NK-92 treated with Interleukin-12 subunit alpha and Interleukin-12 subunit beta, amount 100 ng/mL, for 24 hours (cell line): ENCODE measurements at regions not wholly inside any gene's neighbourhood (a gene's known extent, or its start where the extent isn't known, plus 50 kb on each side); places are given as distances from the start of the nearest gene placed in this dataset.

ENCODE experiments used
- DNase-seq: peaks from one replicate; lab custom pipeline; 2025; lab: John Stamatoyannopoulos, UW

DNA sequence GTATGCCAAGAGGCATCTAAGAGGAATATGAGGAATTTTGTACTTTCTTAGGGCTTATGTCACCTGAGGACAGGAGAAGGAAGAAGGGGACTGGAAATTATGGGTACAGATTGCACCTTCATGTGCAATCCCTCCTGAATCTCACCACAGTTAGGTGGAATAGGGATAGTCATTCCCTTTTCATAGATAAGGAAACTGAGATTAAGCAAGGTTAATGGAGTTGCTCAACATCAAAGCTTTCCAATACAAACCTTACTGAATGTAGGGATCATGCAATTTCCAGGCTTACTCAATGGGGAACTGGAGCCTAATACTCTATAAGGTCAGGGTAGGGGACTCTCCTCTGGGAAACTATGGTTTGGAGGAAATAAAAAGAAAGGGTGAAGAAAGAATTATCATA is 133.0 kb downstream of the C11orf87 start:
- DNase-seq = no peak

- DNase-seq = no peak
These were observed 142.3 kb downstream of the C11orf87 start for GRCh38 chr11:109564241-109564640.

DNA sequence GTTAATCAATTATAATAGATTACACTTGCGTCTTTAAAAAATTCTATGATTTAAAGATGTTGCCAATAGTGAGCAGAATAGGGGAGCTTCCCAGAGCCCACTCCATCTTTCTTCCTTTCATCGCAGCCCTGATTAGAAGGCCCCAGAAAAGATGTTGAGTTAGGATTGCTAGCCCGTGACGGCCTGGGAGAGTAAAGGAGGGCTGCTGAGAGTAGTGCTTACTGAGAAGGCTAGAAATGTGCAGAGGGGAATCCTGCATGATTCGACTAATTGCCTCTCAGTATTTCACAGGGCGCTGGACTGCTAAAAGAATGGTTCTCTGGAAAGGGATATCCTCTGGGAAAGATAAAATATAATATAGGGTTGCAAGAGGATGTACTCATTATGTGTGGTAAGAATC is 160.5 kb downstream of the C11orf87 start:
- DNase-seq = no peak

- DNase-seq = no peak
These were observed 162.3 kb downstream of the C11orf87 start for GRCh38 chr11:109584001-109584972.

DNA sequence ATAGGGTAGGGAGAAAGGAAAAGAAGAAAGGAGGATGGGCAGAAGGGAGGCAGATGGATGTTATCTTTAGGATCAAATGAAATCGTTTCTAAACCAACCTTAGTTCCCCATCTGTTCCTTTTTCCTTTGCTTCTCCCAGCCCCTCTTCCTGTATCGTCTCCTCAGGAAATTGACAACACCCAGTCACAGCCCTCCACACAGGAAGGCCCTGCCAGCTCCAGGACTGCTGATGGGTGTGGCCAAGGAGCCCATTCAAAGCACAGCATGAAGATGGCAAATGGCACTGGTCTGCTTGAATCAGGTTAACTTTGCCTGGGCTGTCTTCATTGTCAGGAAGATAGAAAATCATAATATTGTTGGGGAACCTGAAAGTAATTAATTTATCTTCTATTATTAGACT is 164.8 kb downstream of the C11orf87 start:
- DNase-seq = no peak

GRCh38 chr11:109590782-109591181 is 168.8 kb downstream of the C11orf87 start:
- DNase-seq = no peak

DNA sequence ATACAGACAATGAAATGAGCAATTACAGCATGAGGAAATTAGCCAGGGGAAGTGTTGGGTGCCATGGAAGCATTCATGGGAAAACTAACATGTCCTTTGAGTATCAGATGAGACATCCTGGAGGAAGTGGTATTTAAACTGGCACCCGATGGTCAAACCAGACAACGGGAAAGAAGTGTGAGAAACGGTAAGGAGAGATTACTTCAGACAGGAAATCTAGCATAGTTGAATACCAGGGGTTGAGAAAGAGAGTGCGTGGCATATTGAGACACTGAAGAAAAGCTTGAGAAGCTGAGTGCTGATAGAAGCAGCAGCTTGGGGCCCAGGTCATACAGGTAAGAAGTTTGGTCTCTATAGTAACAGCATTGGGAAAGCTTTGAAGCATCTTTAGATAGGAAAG is 175.3 kb downstream of the C11orf87 start:
- no peak for DNase-seq

GRCh38 chr11:109604481-109605400 is 182.8 kb downstream of the C11orf87 start:
- no peak for DNase-seq

- DNase-seq = no peak
These were observed 184.3 kb downstream of the C11orf87 start for GRCh38 chr11:109606256-109606655.

GRCh38 chr11:109609454-109610185 is 187.6 kb downstream of the C11orf87 start:
- no peak for DNase-seq

DNA sequence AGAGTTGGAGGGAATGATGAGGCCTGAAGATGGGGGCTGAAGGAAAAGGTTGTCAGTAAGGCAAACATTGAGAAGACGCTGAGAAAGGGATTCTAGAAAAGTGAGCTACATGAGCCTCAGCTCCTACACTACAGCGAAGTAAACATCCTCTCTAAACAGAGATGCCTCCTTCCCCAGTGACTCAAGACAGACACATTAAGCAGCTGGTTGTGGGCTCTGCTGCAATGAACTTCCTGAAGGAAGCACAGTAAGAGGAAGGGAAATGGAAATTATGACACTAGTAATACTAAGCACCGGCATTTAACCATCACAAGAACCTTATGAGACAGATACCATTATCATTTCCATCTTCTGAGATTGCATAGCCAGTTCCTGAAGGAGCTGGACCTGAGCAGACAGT is 190.5 kb downstream of the C11orf87 start:
- DNase-seq = no peak

- no peak for DNase-seq
These were observed 197.5 kb downstream of the C11orf87 start for GRCh38 chr11:109619498-109619897.

GRCh38 chr11:109629734-109630133 is 207.7 kb downstream of the C11orf87 start:
- no peak for DNase-seq

GRCh38 chr11:109641549-109641948 is 219.6 kb downstream of the C11orf87 start:
- DNase-seq = no peak

DNA sequence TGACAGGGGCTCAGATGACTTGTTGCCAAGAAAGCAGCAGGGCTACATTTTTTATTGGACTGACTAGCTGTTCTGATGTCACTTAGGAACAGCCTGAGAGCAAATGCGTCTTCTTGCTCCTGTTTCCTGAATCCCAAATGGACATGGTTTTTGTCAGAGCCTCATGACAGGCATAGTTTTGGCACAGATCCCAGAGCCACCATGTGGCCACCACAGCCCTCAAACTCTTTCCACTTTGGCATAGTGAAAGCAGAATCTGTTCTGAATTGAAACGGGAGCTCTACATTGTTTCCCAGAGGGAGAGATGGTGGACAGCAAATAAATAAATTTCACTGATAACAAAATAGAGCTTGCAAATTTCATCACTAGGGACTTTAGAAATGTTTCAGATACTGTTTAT is 222.2 kb downstream of the C11orf87 start:
- no peak for DNase-seq

DNA sequence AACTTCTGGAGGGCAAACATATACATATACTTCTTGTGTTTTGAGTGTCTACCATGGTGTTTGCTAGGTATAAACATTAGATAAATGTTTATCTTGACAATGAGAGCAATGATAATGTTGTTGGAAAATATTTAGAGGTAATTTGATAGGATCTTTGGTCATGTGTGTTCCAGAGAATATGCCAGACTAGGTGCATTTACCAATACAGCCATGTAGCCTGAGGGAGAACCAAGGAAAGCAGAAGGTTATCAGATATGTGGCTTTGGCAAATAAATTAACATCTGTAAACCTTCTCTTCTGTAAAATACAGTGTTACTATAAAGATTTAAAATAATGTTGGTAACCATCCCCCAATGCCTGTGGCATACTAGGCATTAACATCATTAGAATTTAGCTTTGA is 226.8 kb downstream of the C11orf87 start:
- no peak for DNase-seq

- DNase-seq = no peak
These were observed 232.1 kb downstream of the C11orf87 start for GRCh38 chr11:109654091-109654490.

DNA sequence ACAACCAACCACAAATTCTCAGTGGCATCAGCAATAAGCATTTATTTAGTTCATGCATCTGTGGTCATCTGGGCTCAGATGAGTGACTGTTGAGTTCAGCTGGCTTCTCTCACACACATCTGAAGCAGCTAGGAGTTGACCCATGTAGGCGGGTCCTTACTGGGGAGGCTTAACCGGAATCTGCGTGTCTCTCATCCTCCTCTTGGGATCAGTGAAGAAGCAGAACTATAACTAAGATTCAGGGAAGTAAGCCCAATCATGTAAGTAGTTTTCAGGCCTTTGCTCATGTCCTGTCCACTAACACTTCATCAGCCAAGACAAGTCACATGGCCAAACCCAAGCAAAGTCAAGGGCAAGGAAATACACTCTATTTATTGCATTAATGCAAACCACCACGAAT is 236.2 kb downstream of the C11orf87 start:
- DNase-seq = no peak

- no peak for DNase-seq
These were observed 245.7 kb downstream of the C11orf87 start for GRCh38 chr11:109667719-109668118.

GRCh38 chr11:109668973-109669634 is 247.1 kb downstream of the C11orf87 start:
- DNase-seq = no peak

DNA sequence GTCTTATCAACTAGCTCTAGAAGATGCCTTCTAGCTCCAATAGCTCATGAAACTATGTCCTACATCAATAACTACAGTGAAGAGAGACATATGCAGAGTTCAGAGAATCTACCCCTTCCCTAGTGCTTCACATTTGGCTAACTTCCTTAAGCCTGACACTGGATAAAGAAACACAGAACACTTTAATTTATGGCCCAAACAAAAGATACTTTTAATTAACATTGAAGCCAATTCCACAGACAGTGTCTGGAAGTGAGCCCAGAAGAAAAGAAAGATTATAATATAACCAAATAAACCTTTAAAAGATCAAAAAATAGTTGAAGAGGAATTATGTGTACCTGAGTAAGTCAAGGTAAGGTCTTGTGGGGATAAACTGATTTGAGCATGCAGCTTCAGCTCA is 255.2 kb downstream of the C11orf87 start:
- DNase-seq = no peak

DNA sequence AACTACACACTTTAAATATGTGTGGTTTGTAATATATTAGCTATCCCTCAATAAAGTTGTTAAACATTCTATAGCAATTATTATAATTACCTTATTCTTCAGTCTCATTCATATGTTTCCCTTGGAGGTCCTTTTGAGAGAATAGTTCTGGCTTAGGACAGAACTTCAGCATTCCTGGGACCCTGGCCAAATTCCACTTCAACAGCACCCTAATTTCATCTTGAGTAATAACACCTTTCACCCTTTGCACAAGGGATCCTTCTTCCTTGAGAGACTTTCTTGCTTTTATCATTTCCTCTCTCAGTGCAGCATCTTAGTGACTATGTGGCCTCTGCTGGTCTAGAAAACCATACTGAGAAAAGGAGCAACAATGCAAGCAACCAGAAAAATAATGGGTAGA is 255.9 kb downstream of the C11orf87 start:
- no peak for DNase-seq
